AG10803 (cell line): ENCODE measurements at regions not wholly inside any gene's neighbourhood (a gene's known extent, or its start where the extent isn't known, plus 50 kb on each side); places are given as distances from the start of the nearest gene placed in this dataset.

Source experiments
- DNase-seq: peaks from one replicate; pipeline ENCODE4 v3.0.0; 2010; ENCODE audit warnings: low read depth
- H3K4me3 ChIP-seq: 2 replicates; pipeline ENCODE4 v1.5.1; 2011; ENCODE audit warnings: mild to moderate bottlenecking, low read length, control low read depth
- CTCF ChIP-seq: conservative IDR thresholded peaks from 2 replicates; pipeline ENCODE4 v1.5.1; 2011; ENCODE audit warnings: mild to moderate bottlenecking, low read length, control low read depth, inconsistent platforms

DNA sequence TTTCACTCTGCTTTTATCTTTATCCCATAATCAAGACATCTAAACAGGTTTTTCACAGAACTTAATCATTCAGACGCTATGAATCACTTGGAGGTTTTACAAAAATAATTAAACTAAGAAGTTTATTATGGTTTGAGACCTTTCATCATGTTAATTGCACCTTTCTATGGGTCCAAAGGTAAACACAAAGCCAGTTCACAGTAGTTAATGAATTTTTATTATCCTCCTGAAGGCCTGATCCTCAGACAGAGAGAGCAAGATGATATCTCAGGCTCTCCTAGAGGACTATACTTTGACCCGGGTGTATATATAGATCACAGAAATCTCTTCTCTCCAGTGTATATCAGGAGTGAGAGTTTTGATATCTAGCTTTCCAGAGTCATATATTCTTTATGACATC is 1044.3 kb upstream of the RAG2 start:
- H3K4me3 ChIP-seq: no peak overlapping the region
- DNase-seq: no peak
- no peak for TF ChIP-seq CTCF

GRCh38 chr11:37632748-37633147 is 1034.7 kb upstream of the RAG2 start:
- no peak overlapping the region for H3K4me3 ChIP-seq
- DNase-seq: no peak
- TF ChIP-seq CTCF: no peak

DNA sequence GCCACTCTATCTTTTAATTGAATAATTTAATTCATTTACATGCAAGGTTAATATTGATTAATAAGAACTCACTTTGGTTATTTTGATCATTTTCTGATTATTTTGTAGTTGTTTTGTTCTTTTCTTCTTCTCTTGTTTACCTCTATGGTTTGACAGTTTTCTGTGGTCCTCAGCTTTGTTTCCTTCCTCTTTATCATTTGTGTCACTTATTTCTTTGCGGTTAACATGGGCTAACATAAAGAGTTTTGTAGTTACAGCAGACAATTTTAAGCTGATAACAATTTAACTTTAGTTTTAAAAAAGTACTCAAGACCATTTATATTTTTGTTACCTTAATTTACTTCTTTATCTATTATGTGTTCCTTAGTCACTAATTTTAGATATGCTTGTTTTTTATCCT is 1032.8 kb upstream of the RAG2 start:
- TF ChIP-seq CTCF: no peak
- DNase-seq: no peak
- no peak overlapping the region for H3K4me3 ChIP-seq

DNA sequence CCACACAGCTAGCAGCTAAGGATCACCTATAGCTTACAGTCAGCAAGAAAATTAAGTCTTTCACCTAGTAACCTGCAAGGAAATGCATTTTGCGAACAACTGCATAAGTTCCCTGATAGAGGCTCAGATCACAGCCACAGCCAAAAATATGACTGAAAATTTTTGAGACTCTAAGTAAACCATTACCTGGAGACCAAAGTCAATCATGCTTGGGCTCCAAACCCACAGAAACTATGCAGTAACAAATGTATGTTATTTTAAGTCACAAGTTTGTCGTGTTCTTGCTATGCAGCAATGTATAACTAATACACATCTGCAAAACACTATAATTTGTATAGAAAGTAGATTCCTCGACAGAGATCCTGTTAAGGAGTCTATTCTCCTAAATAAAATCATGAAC is 1025.7 kb upstream of the RAG2 start:
- TF ChIP-seq CTCF: no peak
- no peak overlapping the region for H3K4me3 ChIP-seq
- DNase-seq: no peak

GRCh38 chr11:37621662-37622061 is 1023.6 kb upstream of the RAG2 start:
- H3K4me3 ChIP-seq: no peak overlapping the region
- DNase-seq: no peak
- no peak for TF ChIP-seq CTCF

GRCh38 chr11:37616291-37616690 is 1018.3 kb upstream of the RAG2 start:
- no peak overlapping the region for H3K4me3 ChIP-seq
- no peak for DNase-seq
- no peak for TF ChIP-seq CTCF

- no peak for DNase-seq
- TF ChIP-seq CTCF: no peak
These were observed 1015.0 kb upstream of the RAG2 start for GRCh38 chr11:37613031-37613430.

More at GRCh38 chr11:37613031-37613430, 1015.0 kb upstream of the RAG2 start:
- no peak overlapping the region for H3K4me3 ChIP-seq
